ENCODE measurements at regions not wholly inside any gene's neighbourhood (a gene's known extent, or its start where the extent isn't known, plus 50 kb on each side); places are given as distances from the start of the nearest gene placed in this dataset.
A peak's percentile ranks its signal among the peaks of the same experiment; 100 is the strongest.

DNA sequence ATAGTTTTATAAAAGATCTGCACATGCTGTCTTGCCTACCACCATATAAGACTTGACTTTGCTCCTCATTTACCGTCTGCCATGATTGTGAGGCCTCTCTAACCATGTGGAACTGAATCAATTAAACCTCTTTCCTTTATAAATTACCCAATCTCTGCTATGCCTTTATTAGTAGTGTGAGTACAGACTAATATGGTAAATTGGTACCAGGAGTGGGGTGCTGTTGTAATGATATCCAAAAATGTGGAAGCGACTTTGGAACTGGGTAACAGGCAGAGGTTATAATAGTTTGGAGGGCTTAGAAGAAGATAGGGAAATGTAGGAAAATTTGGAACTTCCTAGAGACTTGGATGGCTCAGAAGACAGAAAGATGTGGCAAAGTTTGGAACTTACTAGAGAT is 64.2 kb upstream of the TFAP2D start:
- TF ChIP-seq ZNF621 (tag by site-specific recombination; IDR thresholded peaks at IDR 0.05) (no peak), ZNF707 (tag by site-specific recombination; IDR thresholded peaks at IDR 0.05) (peak; percentile 86)
- TF ChIP-seq, protein P1, sequence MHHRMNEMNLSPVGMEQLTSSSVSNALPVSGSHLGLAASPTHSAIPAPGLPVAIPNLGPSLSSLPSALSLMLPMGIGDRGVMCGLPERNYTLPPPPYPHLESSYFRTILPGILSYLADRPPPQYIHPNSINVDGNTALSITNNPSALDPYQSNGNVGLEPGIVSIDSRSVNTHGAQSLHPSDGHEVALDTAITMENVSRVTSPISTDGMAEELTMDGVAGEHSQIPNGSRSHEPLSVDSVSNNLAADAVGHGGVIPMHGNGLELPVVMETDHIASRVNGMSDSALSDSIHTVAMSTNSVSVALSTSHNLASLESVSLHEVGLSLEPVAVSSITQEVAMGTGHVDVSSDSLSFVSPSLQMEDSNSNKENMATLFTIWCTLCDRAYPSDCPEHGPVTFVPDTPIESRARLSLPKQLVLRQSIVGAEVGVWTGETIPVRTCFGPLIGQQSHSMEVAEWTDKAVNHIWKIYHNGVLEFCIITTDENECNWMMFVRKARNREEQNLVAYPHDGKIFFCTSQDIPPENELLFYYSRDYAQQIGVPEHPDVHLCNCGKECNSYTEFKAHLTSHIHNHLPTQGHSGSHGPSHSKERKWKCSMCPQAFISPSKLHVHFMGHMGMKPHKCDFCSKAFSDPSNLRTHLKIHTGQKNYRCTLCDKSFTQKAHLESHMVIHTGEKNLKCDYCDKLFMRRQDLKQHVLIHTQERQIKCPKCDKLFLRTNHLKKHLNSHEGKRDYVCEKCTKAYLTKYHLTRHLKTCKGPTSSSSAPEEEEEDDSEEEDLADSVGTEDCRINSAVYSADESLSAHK (tag by site-specific recombination; IDR thresholded peaks at IDR 0.05): no peak
- H3K9me3 ChIP-seq (ENCODE audit: control insufficient read depth, insufficient read depth, low read depth, low read length): no peaks in the 10 kb centered on the region
- H3K36me3 ChIP-seq (ENCODE audit: control insufficient read depth in 2 of 2, insufficient read depth in 1 of 2, low read length in 2 of 2): no peaks in the 10 kb centered on the region
- ChIA-PET CTCF (no interaction called here), POLR2A (no interaction called here)
- no peak overlapping the region for H3K27ac ChIP-seq (ENCODE audit: extremely low read depth, low read depth, low read length)
- no peak overlapping the region for H3K4me3 ChIP-seq (ENCODE audit: low read depth, low read length)
- H3K4me1 ChIP-seq (ENCODE audit: control insufficient read depth, insufficient read depth, low read length): no peaks in the 10 kb centered on the region

DNA sequence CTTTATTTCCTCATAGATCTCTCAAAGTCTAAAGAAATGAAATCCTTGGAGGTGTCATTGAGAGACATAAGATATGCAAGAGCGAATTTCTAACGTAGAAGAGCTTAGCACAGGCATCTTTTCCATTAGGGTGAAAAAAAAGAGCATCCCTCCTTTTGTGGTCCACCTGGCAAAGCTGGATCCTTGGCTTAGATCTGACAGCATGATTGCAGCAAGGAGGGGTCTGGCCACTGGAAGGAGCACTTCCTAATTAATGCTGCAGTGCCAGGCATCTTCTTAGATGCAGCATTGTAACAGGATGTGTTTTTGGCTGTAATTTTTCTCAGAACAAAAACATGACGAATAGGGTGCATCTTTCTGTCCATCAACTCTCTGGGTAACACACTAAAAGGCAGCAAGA is 60.1 kb upstream of the TFAP2D start:
- H3K27ac ChIP-seq (ENCODE audit: extremely low read depth, low read depth, low read length): no peak overlapping the region
- ChIA-PET CTCF (interaction anchor here (0.7 to 1.0 kb wide), 2 partner anchors 10 to 541 kb away, joined by 3 to 5 read pairs; no protein-coding TSS in a partner anchor), POLR2A (no interaction called here)
- H3K4me1 ChIP-seq (ENCODE audit: control insufficient read depth, insufficient read depth, low read length): no peaks in the 10 kb centered on the region
- no peak for TF ChIP-seq ZNF391 (tag by site-specific recombination; IDR thresholded peaks at IDR 0.05; ENCODE audit: borderline replicate concordance, low read depth)
- TF ChIP-seq, protein P2, sequence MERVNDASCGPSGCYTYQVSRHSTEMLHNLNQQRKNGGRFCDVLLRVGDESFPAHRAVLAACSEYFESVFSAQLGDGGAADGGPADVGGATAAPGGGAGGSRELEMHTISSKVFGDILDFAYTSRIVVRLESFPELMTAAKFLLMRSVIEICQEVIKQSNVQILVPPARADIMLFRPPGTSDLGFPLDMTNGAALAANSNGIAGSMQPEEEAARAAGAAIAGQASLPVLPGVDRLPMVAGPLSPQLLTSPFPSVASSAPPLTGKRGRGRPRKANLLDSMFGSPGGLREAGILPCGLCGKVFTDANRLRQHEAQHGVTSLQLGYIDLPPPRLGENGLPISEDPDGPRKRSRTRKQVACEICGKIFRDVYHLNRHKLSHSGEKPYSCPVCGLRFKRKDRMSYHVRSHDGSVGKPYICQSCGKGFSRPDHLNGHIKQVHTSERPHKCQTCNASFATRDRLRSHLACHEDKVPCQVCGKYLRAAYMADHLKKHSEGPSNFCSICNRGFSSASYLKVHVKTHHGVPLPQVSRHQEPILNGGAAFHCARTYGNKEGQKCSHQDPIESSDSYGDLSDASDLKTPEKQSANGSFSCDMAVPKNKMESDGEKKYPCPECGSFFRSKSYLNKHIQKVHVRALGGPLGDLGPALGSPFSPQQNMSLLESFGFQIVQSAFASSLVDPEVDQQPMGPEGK (tag by site-specific recombination; IDR thresholded peaks at IDR 0.05): no peak
- no peak for TF ChIP-seq ZNF558 (tag by site-specific recombination; IDR thresholded peaks at IDR 0.05)
- no peak for TF ChIP-seq WT1 (tag by site-specific recombination; IDR thresholded peaks at IDR 0.05)
- TF ChIP-seq ZNF791 (tag by site-specific recombination; IDR thresholded peaks at IDR 0.05): no peak
- TF ChIP-seq ZBTB7A (tag by site-specific recombination; IDR thresholded peaks at IDR 0.05; ENCODE audit: low read depth): no peak
- no peak for TF ChIP-seq ZNF394 (tag by site-specific recombination; IDR thresholded peaks at IDR 0.05; ENCODE audit: borderline replicate concordance)
- TF ChIP-seq MZF1 (tag by site-specific recombination; IDR thresholded peaks at IDR 0.05; ENCODE audit: borderline replicate concordance): no peak
- no peak for TF ChIP-seq ZNF596 (tag by site-specific recombination; IDR thresholded peaks at IDR 0.05)
- TF ChIP-seq ZNF248 (tag by site-specific recombination; IDR thresholded peaks at IDR 0.05): no peak
- TF ChIP-seq ZNF184 (tag by site-specific recombination; IDR thresholded peaks at IDR 0.05): no peak
- TF ChIP-seq ZNF366 (tag by site-specific recombination; conservative IDR thresholded peaks at IDR 0.05): no peak
- TF ChIP-seq ZNF677 (tag by site-specific recombination; IDR thresholded peaks at IDR 0.05): no peak
- no peak for TF ChIP-seq ZNF426 (tag by site-specific recombination; IDR thresholded peaks at IDR 0.05)
- TF ChIP-seq ZNF701 (tag by site-specific recombination; IDR thresholded peaks at IDR 0.05): no peak
- TF ChIP-seq ZNF514 (tag by site-specific recombination; IDR thresholded peaks at IDR 0.05): no peak
- no peak for TF ChIP-seq ZNF521 (tag by site-specific recombination; IDR thresholded peaks at IDR 0.05)
- H3K9me3 ChIP-seq (ENCODE audit: control insufficient read depth, insufficient read depth, low read depth, low read length): no peaks in the 10 kb centered on the region
- H3K4me3 ChIP-seq (ENCODE audit: low read depth, low read length): no peak overlapping the region
- H3K36me3 ChIP-seq (ENCODE audit: control insufficient read depth in 2 of 2, insufficient read depth in 1 of 2, low read length in 2 of 2): no peaks in the 10 kb centered on the region

DNA sequence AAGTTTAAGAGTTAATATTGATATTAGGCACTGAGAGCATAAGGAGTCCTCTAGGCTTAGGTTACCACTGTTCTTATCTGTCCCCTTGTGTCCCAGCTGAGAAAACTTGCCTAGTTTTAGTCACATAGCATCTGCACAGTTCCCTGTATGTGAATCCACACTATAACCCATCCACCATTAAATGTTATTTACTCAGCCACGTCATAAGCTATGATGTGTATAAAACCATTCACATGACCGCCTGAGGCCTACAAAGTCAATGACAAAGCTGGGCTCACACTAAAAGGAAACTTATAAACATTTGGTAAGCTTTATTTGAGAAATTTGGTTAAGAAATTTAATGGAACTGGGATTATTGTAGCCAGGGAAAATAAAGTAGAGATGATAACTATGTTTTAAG is 59.2 kb upstream of the TFAP2D start:
- Histone ChIP-seq H3K4me3 (ENCODE audit: low read depth, low read length) (no peak overlapping the region), H3K36me3 (ENCODE audit: control insufficient read depth in 2 of 2, insufficient read depth in 1 of 2, low read length in 2 of 2) (no peaks in the 10 kb centered on the region), H3K9me3 (ENCODE audit: control insufficient read depth, insufficient read depth, low read depth, low read length) (no peaks in the 10 kb centered on the region), H3K27ac (ENCODE audit: extremely low read depth, low read depth, low read length) (no peak overlapping the region), H3K4me1 (ENCODE audit: control insufficient read depth, insufficient read depth, low read length) (no peaks in the 10 kb centered on the region)
- POLR2A ChIA-PET: no interaction called here
- CTCF ChIA-PET: no interaction called here
- TF ChIP-seq GLI2 (tag by site-specific recombination; IDR thresholded peaks at IDR 0.05; ENCODE audit: borderline replicate concordance, low read depth) (no peak), ZNF48 (tag by site-specific recombination; IDR thresholded peaks at IDR 0.05) (no peak), ZNF529 (tag by site-specific recombination; IDR thresholded peaks at IDR 0.05; ENCODE audit: insufficient replicate concordance) (no peak), ZBTB7A (tag by site-specific recombination; IDR thresholded peaks at IDR 0.05; ENCODE audit: low read depth) (no peak), ZNF768 (tag by site-specific recombination; IDR thresholded peaks at IDR 0.05) (no peak), ZNF10 (tag by site-specific recombination; IDR thresholded peaks at IDR 0.05) (no peak)
- TF ChIP-seq, protein P3, sequence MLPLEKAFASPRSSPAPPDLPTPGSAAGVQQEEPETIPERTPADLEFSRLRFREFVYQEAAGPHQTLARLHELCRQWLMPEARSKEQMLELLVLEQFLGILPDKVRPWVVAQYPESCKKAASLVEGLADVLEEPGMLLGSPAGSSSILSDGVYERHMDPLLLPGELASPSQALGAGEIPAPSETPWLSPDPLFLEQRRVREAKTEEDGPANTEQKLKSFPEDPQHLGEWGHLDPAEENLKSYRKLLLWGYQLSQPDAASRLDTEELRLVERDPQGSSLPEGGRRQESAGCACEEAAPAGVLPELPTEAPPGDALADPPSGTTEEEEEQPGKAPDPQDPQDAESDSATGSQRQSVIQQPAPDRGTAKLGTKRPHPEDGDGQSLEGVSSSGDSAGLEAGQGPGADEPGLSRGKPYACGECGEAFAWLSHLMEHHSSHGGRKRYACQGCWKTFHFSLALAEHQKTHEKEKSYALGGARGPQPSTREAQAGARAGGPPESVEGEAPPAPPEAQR (tag by site-specific recombination; IDR thresholded peaks at IDR 0.05): no peak

All from HEK293 (cell line).